A673 (cell line): ENCODE measurements at regions not wholly inside any gene's neighbourhood (a gene's known extent, or its start where the extent isn't known, plus 50 kb on each side); places are given as distances from the start of the nearest gene placed in this dataset.

Source experiments
- EZH2 ChIP-seq: fragments of 200-600 bp; sonication (generic); IDR thresholded peaks from 2 replicates; pipeline ENCODE4 v1.6.1; 2017; ENCODE audit warnings: borderline replicate concordance, low read depth, mild to moderate bottlenecking, mixed read lengths, antibody characterized with exemption, low read length; ENCODE audit not compliant: poor library complexity, severe bottlenecking
- TF ChIP-seq, protein P1 (sequence below): fragments of 300-800, 200-600 bp; sonication (generic); conservative IDR thresholded peaks from 2 replicates; pipeline ENCODE4 v1.5.1; 2017; ENCODE audit warnings: low read depth, mild to moderate bottlenecking, antibody characterized with exemption, low read length, moderate library complexity, mixed read lengths

DNA sequence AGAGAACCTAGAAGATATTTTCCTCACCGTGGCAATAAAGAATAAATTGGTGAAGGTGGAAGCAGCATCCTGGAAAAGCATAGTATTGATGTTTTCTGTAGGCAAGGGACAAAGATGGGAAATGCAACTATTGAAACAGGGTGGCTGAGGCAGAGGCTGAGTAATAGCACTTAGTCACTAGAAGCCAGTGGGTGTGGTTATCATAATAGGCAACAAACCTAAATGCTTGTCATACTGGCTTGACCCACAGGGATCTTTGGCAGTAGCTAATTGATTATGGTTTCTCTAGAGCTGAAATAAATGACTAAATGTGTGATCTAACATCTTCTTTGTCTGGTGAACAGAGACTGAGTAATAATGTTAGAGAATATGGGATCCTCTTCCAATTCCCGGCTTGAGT, 353.6 kb upstream of the RPS6KA3 start:
- TF ChIP-seq, protein P1, sequence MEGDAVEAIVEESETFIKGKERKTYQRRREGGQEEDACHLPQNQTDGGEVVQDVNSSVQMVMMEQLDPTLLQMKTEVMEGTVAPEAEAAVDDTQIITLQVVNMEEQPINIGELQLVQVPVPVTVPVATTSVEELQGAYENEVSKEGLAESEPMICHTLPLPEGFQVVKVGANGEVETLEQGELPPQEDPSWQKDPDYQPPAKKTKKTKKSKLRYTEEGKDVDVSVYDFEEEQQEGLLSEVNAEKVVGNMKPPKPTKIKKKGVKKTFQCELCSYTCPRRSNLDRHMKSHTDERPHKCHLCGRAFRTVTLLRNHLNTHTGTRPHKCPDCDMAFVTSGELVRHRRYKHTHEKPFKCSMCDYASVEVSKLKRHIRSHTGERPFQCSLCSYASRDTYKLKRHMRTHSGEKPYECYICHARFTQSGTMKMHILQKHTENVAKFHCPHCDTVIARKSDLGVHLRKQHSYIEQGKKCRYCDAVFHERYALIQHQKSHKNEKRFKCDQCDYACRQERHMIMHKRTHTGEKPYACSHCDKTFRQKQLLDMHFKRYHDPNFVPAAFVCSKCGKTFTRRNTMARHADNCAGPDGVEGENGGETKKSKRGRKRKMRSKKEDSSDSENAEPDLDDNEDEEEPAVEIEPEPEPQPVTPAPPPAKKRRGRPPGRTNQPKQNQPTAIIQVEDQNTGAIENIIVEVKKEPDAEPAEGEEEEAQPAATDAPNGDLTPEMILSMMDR = no peak
- no peak for TF ChIP-seq EZH2
